Right lobe of liver (tissue), 4 donors: ENCODE measurements at regions not wholly inside any gene's neighbourhood (a gene's known extent, or its start where the extent isn't known, plus 50 kb on each side); places are given as distances from the start of the nearest gene placed in this dataset.

Source experiments
- POLR2A ChIP-seq: fragments of 450-650 bp; IDR thresholded peaks from one replicate; pipeline ENCODE4 v1.6.1; 2017; ENCODE audit warnings: antibody characterized with exemption, mild to moderate bottlenecking
- TF ChIP-seq, protein P1 (sequence below), 4 donors: fragments of 200-600 bp in 3 of 4; fragments of 450-650 bp in 1 of 4; IDR thresholded peaks; one replicate each; pipeline versions ENCODE4 v1.5.1 to v1.8.0; 2016 to 2022; ENCODE audit warnings: antibody characterized with exemption in 4 of 4, mild to moderate bottlenecking in 2 of 4
- donor health status: DM: no; HTN: no; CAD: no.
- donor health status: DM: no; HTN: no; CAD: no.
- donor health status: DM: no; HTN: yes; CAD: no.

DNA sequence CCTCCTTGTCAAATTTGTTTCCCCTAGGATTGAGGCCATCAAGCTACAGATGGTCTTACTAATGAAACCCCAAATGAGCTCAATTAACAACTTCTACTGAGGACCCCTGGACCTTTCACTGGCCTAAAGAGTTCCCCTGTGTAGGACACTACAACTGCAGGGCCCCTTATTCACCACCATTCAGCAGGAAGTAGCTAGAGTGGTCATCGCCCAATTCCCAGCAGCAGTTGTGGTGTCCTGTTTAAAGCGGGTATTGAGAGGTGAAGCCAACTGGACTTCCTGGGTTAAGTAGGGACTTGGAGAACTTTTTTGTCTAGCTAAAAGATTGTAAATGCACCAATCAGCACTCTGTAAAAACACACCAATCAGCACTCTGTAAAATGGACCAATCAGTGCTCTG, 1466.9 kb downstream of the KCNT2 start:
- TF ChIP-seq, protein P1, sequence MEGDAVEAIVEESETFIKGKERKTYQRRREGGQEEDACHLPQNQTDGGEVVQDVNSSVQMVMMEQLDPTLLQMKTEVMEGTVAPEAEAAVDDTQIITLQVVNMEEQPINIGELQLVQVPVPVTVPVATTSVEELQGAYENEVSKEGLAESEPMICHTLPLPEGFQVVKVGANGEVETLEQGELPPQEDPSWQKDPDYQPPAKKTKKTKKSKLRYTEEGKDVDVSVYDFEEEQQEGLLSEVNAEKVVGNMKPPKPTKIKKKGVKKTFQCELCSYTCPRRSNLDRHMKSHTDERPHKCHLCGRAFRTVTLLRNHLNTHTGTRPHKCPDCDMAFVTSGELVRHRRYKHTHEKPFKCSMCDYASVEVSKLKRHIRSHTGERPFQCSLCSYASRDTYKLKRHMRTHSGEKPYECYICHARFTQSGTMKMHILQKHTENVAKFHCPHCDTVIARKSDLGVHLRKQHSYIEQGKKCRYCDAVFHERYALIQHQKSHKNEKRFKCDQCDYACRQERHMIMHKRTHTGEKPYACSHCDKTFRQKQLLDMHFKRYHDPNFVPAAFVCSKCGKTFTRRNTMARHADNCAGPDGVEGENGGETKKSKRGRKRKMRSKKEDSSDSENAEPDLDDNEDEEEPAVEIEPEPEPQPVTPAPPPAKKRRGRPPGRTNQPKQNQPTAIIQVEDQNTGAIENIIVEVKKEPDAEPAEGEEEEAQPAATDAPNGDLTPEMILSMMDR (IDR thresholded peaks at IDR 0.05) = no peak
- no peak for TF ChIP-seq POLR2A
